ENCODE measurements at regions not wholly inside any gene's neighbourhood (a gene's known extent, or its start where the extent isn't known, plus 50 kb on each side); places are given as distances from the start of the nearest gene placed in this dataset.
A peak's percentile ranks its signal among the peaks of the same experiment; 100 is the strongest.

DNA sequence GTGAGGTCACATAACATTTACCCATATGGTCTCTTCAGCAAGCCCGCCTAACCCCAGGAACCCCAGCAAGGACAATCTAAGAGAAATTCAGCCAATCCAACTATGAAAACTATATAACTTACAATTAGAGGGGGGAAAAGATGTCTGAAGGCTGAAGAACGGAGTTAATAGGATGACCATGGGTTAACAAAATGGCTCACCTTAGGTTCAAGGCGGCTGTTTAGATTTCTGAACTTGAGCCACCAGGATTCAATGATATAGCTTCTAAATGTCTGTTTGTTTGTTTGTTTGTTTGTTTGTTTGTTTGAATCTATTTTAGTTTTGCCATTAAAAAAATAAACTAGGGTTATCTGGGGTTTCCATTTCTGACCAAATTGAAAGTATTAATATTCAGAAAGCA lies 109.8 kb upstream of the ZC3H12C start:
- Mint-ChIP-seq H3K4me1 (ENCODE audit: low read depth in 2 of 2) (no peaks in the 10 kb centered on the region), H3K4me3 (no peak overlapping the region), H3K27me3 (peaks cover 0 to 19% of the 10 kb centered on the region in 2 donors), H3K9me3 (peaks cover 0 to 2% of the 10 kb centered on the region in 2 donors), H3K36me3 (ENCODE audit: insufficient read depth) (no peaks in the 10 kb centered on the region), H3K27ac (no peak overlapping the region)
- DNase-seq (no peak), ATAC-seq (replicated peaks) (no peak)

DNA sequence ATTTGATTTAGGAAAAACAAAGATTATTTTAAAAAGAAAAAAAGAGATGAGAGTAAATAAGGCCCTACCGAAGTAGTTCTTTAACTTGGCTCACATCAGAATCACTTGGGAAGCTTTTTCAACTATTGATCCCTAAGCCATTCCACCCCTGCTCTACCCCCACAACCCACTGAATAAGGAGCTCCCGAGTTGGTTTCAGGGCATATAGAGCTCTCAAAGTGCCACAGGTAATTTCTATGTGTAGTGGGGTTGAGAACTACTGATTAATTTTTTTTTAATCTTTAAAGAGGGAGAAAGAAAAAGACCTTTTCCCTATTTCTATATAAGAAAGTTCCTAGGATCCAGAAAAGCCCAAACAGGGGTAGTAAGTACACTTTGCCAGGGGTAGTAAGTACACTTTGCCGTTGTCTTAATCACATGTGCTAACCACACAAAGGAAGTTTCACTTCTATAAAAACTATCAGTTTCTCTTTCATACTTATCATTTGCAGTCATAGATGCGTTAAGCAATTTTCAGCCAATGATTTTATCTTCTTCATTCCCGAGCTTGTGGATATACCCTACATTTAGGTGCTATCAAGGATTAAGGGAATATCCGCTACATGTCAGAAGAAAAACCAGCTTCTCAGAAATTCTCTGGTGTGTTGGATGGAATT lies 108.4 kb upstream of the ZC3H12C start:
- Mint-ChIP-seq H3K9me3 (peaks cover 0 to 2% of the 10 kb centered on the region in 2 donors), H3K36me3 (ENCODE audit: insufficient read depth) (no peaks in the 10 kb centered on the region), H3K4me1 (ENCODE audit: low read depth in 2 of 2) (no peaks in the 10 kb centered on the region), H3K27ac (no peak overlapping the region), H3K4me3 (no peak overlapping the region), H3K27me3 (peaks cover 0 to 18% of the 10 kb centered on the region in 2 donors)
- DNase-seq (no peak), ATAC-seq (replicated peaks) (peak; percentile 65)

DNA sequence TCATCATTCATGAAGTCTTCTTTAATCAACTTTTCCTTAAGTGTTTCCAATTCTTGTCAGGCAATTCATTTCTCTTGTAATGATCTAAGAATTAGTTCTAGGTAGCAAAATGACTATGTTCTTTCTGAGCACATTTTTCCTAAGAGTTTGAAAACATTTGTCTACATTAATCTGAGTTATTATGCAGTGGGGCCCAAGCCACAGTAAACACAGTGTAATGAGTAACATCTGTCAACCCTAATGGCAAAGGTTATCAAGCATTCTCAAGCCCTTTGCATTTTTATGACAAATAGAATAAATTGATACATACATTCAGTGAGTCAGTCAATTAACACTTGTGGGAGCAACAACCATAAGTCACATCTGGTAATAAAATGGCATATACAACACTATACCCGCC lies 106.7 kb upstream of the ZC3H12C start:
- no peak for DNase-seq
- Mint-ChIP-seq H3K4me3 (no peak overlapping the region), H3K4me1 (ENCODE audit: low read depth in 2 of 2) (no peaks in the 10 kb centered on the region), H3K9me3 (peaks cover 0 to 2% of the 10 kb centered on the region in 2 donors), H3K27me3 (peaks cover 0 to 9% of the 10 kb centered on the region in 2 donors), H3K27ac (no peak overlapping the region), H3K36me3 (ENCODE audit: insufficient read depth) (no peaks in the 10 kb centered on the region)
- no peak for ATAC-seq (replicated peaks)

DNA sequence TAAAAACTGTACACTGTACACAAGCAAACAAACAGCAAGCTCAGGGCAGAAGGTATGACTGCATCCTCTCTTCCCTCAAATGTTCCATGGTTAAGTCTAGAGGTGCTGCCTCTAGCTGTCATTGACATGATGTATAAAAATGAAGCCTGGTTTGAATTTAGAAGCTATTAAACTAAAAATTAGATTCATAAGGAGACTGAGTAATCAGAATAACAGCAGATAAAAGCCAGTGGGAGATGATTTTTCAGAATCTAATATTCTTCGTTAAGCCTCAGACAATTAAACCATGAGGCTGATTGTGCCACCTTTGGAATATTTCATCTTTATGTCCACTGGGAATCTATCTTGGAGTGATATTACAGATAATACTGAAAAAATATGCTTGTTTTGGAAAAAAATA lies 101.4 kb upstream of the ZC3H12C start:
- ATAC-seq (replicated peaks) (no peak), DNase-seq (no peak)
- Mint-ChIP-seq H3K27ac (no peak overlapping the region), H3K4me1 (ENCODE audit: low read depth in 2 of 2) (no peaks in the 10 kb centered on the region), H3K9me3 (no peaks in the 10 kb centered on the region), H3K36me3 (ENCODE audit: insufficient read depth) (no peaks in the 10 kb centered on the region), H3K4me3 (no peak overlapping the region), H3K27me3 (no peaks in the 10 kb centered on the region)

DNA sequence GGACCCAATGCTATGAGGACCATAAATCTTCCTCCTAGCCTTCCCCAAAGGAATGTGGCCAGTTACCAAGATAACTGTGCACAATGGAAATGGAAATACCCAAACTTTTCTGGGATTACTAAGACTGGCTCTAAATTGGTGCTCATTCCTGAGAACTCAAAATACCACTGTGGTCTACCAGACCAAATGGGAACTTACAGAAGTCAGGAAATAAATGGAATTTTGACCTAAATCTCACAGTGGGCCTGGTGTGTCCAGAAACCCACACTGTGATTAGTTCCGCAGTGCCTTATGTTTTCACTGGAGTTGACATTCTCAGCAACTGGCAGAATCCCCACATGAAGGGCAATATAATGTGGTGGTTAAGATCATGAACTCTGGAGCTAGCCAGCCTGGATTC lies 99.4 kb upstream of the ZC3H12C start:
- H3K4me3 Mint-ChIP-seq, result no peak overlapping the region
- H3K36me3 Mint-ChIP-seq (ENCODE audit: insufficient read depth), result no peaks in the 10 kb centered on the region
- no peak for ATAC-seq (replicated peaks)
- no peaks in the 10 kb centered on the region for H3K27me3 Mint-ChIP-seq
- no peak overlapping the region for H3K27ac Mint-ChIP-seq
- H3K9me3 Mint-ChIP-seq, result no peaks in the 10 kb centered on the region
- no peak for DNase-seq
- H3K4me1 Mint-ChIP-seq (ENCODE audit: low read depth in 2 of 2), result no peaks in the 10 kb centered on the region

DNA sequence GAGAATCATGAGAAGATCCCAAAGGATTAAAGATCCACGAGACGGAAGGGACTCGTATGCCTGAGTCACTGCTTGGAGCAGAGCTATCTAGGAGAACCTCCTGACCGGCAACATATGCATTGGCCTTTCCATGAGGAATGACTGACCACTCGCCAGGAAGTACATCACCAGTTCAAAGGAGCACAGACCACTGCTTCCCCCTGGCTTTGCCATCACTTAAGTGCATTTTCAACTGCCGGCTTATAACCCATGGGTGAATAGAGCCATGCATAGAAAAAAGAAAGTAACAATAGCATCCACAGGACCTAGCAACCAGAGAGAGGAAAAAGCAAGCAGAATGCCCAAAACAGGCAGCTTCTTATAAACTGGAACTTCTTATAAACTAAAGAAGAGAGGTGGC lies 98.3 kb upstream of the ZC3H12C start:
- no peaks in the 10 kb centered on the region for H3K9me3 Mint-ChIP-seq
- ATAC-seq (replicated peaks) (no peak), DNase-seq (no peak)
- H3K4me1 Mint-ChIP-seq (ENCODE audit: low read depth in 2 of 2), result no peaks in the 10 kb centered on the region
- no peaks in the 10 kb centered on the region for H3K36me3 Mint-ChIP-seq (ENCODE audit: insufficient read depth)
- no peak overlapping the region for H3K27ac Mint-ChIP-seq
- no peak overlapping the region for H3K4me3 Mint-ChIP-seq
- H3K27me3 Mint-ChIP-seq, result no peaks in the 10 kb centered on the region

DNA sequence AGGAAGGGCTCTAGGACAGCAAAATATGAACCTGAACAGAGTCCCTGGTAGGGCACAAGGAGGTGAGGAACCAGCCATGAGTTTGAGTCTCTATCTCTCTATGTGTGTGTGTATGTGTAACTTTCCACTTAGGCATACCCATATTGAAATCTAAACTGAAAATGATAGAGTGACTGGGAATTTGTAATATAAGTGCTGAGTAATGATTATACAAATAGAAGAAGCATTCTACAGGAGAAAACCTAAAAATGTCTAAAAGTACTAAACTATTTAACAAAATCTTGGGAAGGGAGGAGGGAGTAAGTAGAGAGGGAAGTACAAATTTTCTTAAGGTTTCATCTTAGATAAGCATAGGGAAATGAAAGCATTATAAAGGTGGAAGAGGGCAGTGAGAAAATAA lies 97.1 kb upstream of the ZC3H12C start:
- Mint-ChIP-seq H3K9me3 (no peaks in the 10 kb centered on the region), H3K4me3 (no peak overlapping the region), H3K4me1 (ENCODE audit: low read depth in 2 of 2) (no peaks in the 10 kb centered on the region), H3K27ac (no peak overlapping the region), H3K36me3 (ENCODE audit: insufficient read depth) (no peaks in the 10 kb centered on the region), H3K27me3 (peaks cover 4% of the 10 kb centered on the region in 2 donors)
- ATAC-seq (replicated peaks), result no peak
- DNase-seq, result no peak

DNA sequence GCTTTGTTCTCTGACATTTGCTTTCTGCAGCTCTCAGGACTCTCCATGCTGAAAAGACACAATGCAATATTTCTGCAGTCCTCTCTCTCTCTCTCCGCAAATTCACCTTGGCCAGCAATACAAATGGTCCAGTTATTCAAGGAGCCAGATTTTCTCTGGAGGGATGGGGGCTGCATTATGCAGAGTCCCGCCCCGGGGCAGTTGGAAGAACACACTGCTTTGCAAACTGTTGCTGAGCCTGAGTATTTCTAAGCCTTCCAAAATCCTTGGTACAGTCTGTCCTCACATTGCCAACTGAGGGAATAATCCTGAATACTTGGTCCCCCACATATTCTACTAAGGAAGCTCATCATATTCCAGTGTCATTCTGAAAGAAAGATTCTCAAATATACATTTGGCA lies 94.3 kb upstream of the ZC3H12C start:
- Mint-ChIP-seq H3K4me3 (no peak overlapping the region), H3K27ac (no peak overlapping the region), H3K36me3 (ENCODE audit: insufficient read depth) (no peaks in the 10 kb centered on the region), H3K4me1 (ENCODE audit: low read depth in 2 of 2) (no peaks in the 10 kb centered on the region), H3K9me3 (no peaks in the 10 kb centered on the region), H3K27me3 (peaks cover 9 to 22% of the 10 kb centered on the region in 2 donors)
- DNase-seq, result no peak
- ATAC-seq (replicated peaks), result no peak

DNA sequence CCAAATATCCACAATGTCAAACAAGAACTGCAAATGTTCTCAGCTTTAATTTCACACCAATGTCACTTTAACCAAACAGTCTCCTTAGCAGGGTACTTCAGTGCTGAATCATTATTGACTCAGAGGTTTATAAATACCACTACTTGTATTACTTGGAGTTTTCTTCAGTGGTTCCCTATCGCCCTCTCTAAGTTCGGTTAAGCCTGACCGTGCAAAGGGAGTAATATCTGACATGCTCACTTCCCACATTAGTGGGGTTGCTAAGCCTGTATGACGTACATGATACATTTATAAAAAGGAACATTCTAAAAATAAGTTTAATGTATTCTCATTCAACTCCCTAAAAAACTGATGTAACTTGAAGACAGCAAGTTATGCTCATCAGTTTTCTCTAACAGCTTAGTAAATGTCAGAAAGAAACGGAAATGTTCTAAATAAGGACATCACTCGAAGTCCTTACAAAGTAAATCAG lies 93.1 kb upstream of the ZC3H12C start:
- DNase-seq (no peak), ATAC-seq (replicated peaks) (no peak)
- Mint-ChIP-seq H3K36me3 (ENCODE audit: insufficient read depth) (no peaks in the 10 kb centered on the region), H3K4me3 (no peak overlapping the region), H3K9me3 (no peaks in the 10 kb centered on the region), H3K4me1 (ENCODE audit: low read depth in 2 of 2) (no peaks in the 10 kb centered on the region), H3K27me3 (peaks cover 17 to 22% of the 10 kb centered on the region in 2 donors), H3K27ac (no peak overlapping the region)

DNA sequence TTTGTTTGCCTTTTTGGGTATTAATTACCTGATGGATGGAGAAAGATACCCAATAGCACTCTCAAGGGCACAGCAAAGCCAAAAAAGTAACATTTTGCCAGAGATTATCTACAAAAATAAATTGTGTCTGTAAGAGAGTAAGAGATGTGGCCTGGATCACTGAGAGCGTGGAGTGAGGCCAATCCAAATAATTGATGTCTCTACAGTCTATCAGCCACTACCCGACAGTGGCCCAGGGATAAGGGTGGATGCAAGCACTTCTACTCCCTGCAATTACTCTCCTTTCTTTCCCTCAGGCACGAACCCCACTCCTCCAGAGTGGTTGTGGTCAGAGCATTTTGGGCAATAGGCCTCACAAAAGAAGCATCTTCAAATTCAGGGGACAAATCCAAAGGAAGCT lies 92.3 kb upstream of the ZC3H12C start:
- H3K4me1 Mint-ChIP-seq (ENCODE audit: low read depth in 2 of 2), result no peaks in the 10 kb centered on the region
- no peak overlapping the region for H3K27ac Mint-ChIP-seq
- H3K4me3 Mint-ChIP-seq, result no peak overlapping the region
- no peaks in the 10 kb centered on the region for H3K36me3 Mint-ChIP-seq (ENCODE audit: insufficient read depth)
- no peaks in the 10 kb centered on the region for H3K9me3 Mint-ChIP-seq
- no peak for DNase-seq
- H3K27me3 Mint-ChIP-seq, result peaks cover 17 to 22% of the 10 kb centered on the region in 2 donors
- no peak for ATAC-seq (replicated peaks)

DNA sequence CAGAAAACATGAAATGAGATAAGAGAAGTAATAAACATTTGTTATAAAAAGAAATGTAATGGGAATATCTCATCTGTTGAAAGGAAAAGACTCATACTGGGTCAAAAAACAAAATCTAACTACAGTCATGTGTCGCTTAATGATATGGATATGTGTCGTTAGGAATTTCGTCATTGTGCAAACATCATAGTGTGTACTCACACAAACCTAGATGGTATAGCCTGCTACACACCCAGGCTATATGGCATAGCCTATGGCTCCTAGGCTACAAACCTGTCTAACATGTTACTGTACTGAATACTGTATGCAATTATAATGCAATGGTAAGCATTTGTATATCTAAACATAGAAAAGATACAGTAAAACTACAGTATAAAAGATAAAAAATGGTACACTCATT lies 89.8 kb upstream of the ZC3H12C start:
- H3K36me3 Mint-ChIP-seq (ENCODE audit: insufficient read depth), result peaks cover 3% of the 10 kb centered on the region
- ATAC-seq (replicated peaks) (no peak), DNase-seq (no peak)
- no peak overlapping the region for H3K4me3 Mint-ChIP-seq
- peaks cover 17 to 22% of the 10 kb centered on the region in 2 donors for H3K27me3 Mint-ChIP-seq
- H3K27ac Mint-ChIP-seq, result no peak overlapping the region
- H3K9me3 Mint-ChIP-seq, result no peaks in the 10 kb centered on the region
- H3K4me1 Mint-ChIP-seq (ENCODE audit: low read depth in 2 of 2), result no peaks in the 10 kb centered on the region

DNA sequence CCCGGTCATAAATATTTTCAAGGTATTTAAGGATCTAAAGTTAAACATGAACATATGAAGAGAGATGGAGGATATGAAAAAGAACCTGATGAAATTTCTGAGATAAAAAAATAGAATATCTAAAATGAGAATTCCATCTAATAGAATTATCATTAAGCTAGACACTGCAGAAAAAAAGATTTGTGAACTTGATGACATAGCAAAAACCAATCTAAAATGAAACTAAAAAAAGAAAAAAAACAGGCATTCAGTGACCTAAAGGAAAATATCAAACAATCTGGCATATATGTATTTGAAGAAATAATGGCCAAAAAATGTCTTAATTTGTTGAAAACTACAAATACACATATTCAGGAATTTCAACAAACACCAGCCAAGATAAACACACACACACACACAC lies 81.6 kb upstream of the ZC3H12C start:
- Mint-ChIP-seq H3K9me3 (peaks cover 0 to 4% of the 10 kb centered on the region in 2 donors), H3K4me1 (ENCODE audit: low read depth in 2 of 2) (no peaks in the 10 kb centered on the region), H3K4me3 (no peak overlapping the region), H3K27me3 (no peaks in the 10 kb centered on the region), H3K36me3 (ENCODE audit: insufficient read depth) (peaks cover 2% of the 10 kb centered on the region), H3K27ac (no peak overlapping the region)
- ATAC-seq (replicated peaks) (no peak), DNase-seq (no peak)

DNA sequence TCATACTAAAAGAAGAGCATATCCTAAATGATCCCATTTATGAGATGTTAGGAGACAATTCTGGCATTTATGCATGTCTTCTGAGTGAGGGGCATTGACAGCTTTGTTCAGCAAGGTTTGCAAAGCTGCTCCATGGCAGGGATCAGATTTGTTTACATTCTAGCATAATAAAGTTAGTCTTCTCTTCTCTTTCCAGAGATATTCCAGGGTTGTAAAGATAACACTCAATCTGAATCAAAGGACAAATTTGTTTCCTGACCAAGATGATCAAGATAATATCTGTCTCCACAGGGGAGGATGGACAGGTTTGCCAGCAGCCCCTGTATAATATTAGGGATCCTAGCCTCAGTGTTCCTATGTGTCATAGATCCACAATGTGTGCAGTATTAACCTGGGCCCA lies 77.5 kb upstream of the ZC3H12C start:
- H3K4me1 Mint-ChIP-seq (ENCODE audit: low read depth in 2 of 2), result no peaks in the 10 kb centered on the region
- no peaks in the 10 kb centered on the region for H3K36me3 Mint-ChIP-seq (ENCODE audit: insufficient read depth)
- ATAC-seq (replicated peaks), result no peak
- DNase-seq, result no peak
- no peak overlapping the region for H3K4me3 Mint-ChIP-seq
- peaks cover 0 to 4% of the 10 kb centered on the region in 2 donors for H3K9me3 Mint-ChIP-seq
- no peak overlapping the region for H3K27ac Mint-ChIP-seq
- H3K27me3 Mint-ChIP-seq, result no peaks in the 10 kb centered on the region

DNA sequence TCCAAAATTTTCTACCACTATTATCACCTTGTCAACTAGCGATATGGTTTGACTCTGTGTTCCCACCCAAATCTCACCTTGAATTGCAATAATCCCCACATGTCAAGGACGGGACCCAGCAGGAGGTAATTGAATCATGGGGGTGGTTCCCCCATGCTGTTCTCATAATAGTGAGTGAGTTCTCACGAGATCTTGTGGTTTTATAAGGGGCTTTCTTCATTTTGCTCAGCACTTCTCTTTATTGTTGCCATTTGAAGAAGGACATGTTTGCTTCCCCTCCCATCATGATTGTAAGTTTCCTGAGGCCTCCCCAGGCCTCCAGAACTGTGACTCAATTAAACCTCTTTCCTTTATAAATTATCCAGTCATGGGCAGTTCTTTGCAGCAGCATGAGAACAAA lies 73.5 kb upstream of the ZC3H12C start:
- H3K36me3 Mint-ChIP-seq (ENCODE audit: insufficient read depth), result no peaks in the 10 kb centered on the region

More for the DNA sequence above, 73.5 kb upstream of the ZC3H12C start:
- Mint-ChIP-seq H3K4me1 (ENCODE audit: low read depth in 2 of 2) (no peaks in the 10 kb centered on the region), H3K9me3 (peaks cover 0 to 5% of the 10 kb centered on the region in 2 donors), H3K27ac (no peak overlapping the region), H3K27me3 (no peaks in the 10 kb centered on the region), H3K4me3 (no peak overlapping the region)
- ATAC-seq (replicated peaks), result no peak
- DNase-seq, result no peak
